Liver (tissue), 7 donors: ENCODE measurements at regions not wholly inside any gene's neighbourhood (a gene's known extent, or its start where the extent isn't known, plus 50 kb on each side); places are given as distances from the start of the nearest gene placed in this dataset.

ENCODE experiments used
- DNase-seq: peaks from one replicate; pipeline ENCODE4 v3.0.0-alpha.2; 2017; ENCODE audit warnings: low spot score
- H3K27ac ChIP-seq, 2 donors: one replicate each; pipeline ENCODE4 v1.7.0; 2013; ENCODE audit warnings: inconsistent platforms in 2 of 2, low read length in 2 of 2, control low read depth in 1 of 2, low read depth in 1 of 2, mild to moderate bottlenecking in 1 of 2
- H3K27me3 ChIP-seq, 4 donors: one replicate each; pipeline versions ENCODE4 v1.6.1 to v1.7.0; 2013; ENCODE audit warnings: low read length in 3 of 4, inconsistent platforms in 1 of 4, mild to moderate bottlenecking in 1 of 4, moderate library complexity in 1 of 4; ENCODE audit not compliant: control insufficient read depth in 4 of 4, insufficient read depth in 4 of 4
- H3K36me3 ChIP-seq, 4 donors: one replicate each; pipeline versions ENCODE4 v1.6.1 to v1.7.0; 2013; ENCODE audit warnings: low read length in 3 of 4, mild to moderate bottlenecking in 3 of 4, low read depth in 1 of 4, moderate library complexity in 1 of 4; ENCODE audit not compliant: control insufficient read depth in 4 of 4, insufficient read depth in 3 of 4
- H3K4me1 ChIP-seq, 4 donors: one replicate each; pipeline versions ENCODE4 v1.6.1 to v1.7.0; 2013; ENCODE audit warnings: low read length in 3 of 4, mild to moderate bottlenecking in 3 of 4, moderate library complexity in 1 of 4; ENCODE audit not compliant: control insufficient read depth in 4 of 4, insufficient read depth in 4 of 4
- H3K4me3 ChIP-seq, 3 donors: one replicate each; pipeline versions ENCODE4 v1.6.1 to v1.7.0; 2013; ENCODE audit warnings: low read length in 3 of 3, control low read depth in 1 of 3, low read depth in 1 of 3, mild to moderate bottlenecking in 1 of 3
- H3K9ac ChIP-seq, 2 donors: one replicate each; pipeline ENCODE4 v1.7.0; 2013; ENCODE audit warnings: low read length in 2 of 2, mild to moderate bottlenecking in 2 of 2, moderate library complexity in 2 of 2, control low read depth in 1 of 2, low read depth in 1 of 2
- H3K9me3 ChIP-seq, 4 donors: one replicate each; pipeline versions ENCODE4 v1.6.1 to v1.7.0; 2013; ENCODE audit warnings: low read length in 3 of 4; ENCODE audit not compliant: control insufficient read depth in 4 of 4
- ATF3 ChIP-seq: IDR thresholded peaks from 2 replicates; pipeline ENCODE4 v1.6.1; 2016; ENCODE audit warnings: antibody characterized with exemption
- EGR1 ChIP-seq, 2 donors: IDR thresholded peaks; 2 replicates each; pipeline ENCODE4 v1.6.1; 2016 to 2018; ENCODE audit warnings: antibody characterized with exemption in 2 of 2, low read depth in 2 of 2
- FOXA1 ChIP-seq: IDR thresholded peaks from 2 replicates; pipeline ENCODE4 v1.6.1; 2016; ENCODE audit warnings: antibody characterized with exemption
- FOXA2 ChIP-seq: IDR thresholded peaks from 2 replicates; pipeline ENCODE4 v1.6.1; 2016; ENCODE audit warnings: antibody characterized with exemption
- GABPA ChIP-seq, 2 donors: IDR thresholded peaks in 1 of 2; conservative IDR thresholded peaks in 1 of 2; 2 replicates each; pipeline ENCODE4 v1.6.1; 2016; ENCODE audit warnings: antibody characterized with exemption in 2 of 2, mild to moderate bottlenecking in 1 of 2, moderate library complexity in 1 of 2
- HNF4A ChIP-seq, 2 donors: conservative IDR thresholded peaks; 2 replicates each; pipeline ENCODE4 v1.6.1; 2016; ENCODE audit warnings: antibody characterized with exemption in 2 of 2, mild to moderate bottlenecking in 2 of 2
- JUND ChIP-seq, 2 donors: IDR thresholded peaks; 2 replicates each; pipeline ENCODE4 v1.6.1; 2016; ENCODE audit warnings: antibody characterized with exemption in 2 of 2
- MAX ChIP-seq: IDR thresholded peaks from 2 replicates; pipeline ENCODE4 v1.6.1; 2016; ENCODE audit warnings: antibody characterized with exemption
- NR2F2 ChIP-seq: IDR thresholded peaks from 2 replicates; pipeline ENCODE4 v1.6.1; 2016; ENCODE audit warnings: antibody characterized with exemption
- RAD21 ChIP-seq, 2 donors: IDR thresholded peaks; 2 replicates each; pipeline ENCODE4 v1.6.1; 2016; ENCODE audit warnings: antibody characterized with exemption in 2 of 2, mild to moderate bottlenecking in 2 of 2
- REST ChIP-seq: IDR thresholded peaks from 2 replicates; pipeline ENCODE4 v1.6.1; 2016; ENCODE audit warnings: antibody characterized with exemption, mild to moderate bottlenecking
- RXRA ChIP-seq, 2 donors: IDR thresholded peaks; 2 replicates each; pipeline ENCODE4 v1.6.1; 2017 to 2018; ENCODE audit warnings: antibody characterized with exemption in 2 of 2, mild to moderate bottlenecking in 1 of 2
- SP1 ChIP-seq: IDR thresholded peaks from 2 replicates; pipeline ENCODE4 v1.6.1; 2018; ENCODE audit warnings: antibody characterized with exemption, mild to moderate bottlenecking
- TAF1 ChIP-seq: conservative IDR thresholded peaks from 2 replicates; pipeline ENCODE4 v1.6.1; 2016; ENCODE audit warnings: antibody characterized with exemption, mild to moderate bottlenecking
- YY1 ChIP-seq: IDR thresholded peaks from 2 replicates; pipeline ENCODE4 v1.6.1; 2016; ENCODE audit warnings: antibody characterized with exemption, mild to moderate bottlenecking
- ZBTB33 ChIP-seq: IDR thresholded peaks from 2 replicates; pipeline ENCODE4 v1.6.1; 2016; ENCODE audit warnings: antibody characterized with exemption
- WGBS: extraction: QIAGEN DNeasy Blood & Tissue Kit; methylation state at CpG from one replicate; pipeline ENCODE4 v1.1.7; 2013; 5-methylcytosine and 5-hydroxymethylcytosine counted together
- donor health status: healthy.
- donor health status: healthy.
- donor health status: healthy.
- donor health status: healthy.

GRCh38 chr4:181604546-181604945, 638.7 kb upstream of the TENM3 start:
- no peak for DNase-seq
- H3K9me3 ChIP-seq: no peaks in the 10 kb centered on the region
- no peaks in the 10 kb centered on the region for H3K36me3 ChIP-seq
- no peak overlapping the region for H3K4me3 ChIP-seq
- no peaks in the 10 kb centered on the region for H3K4me1 ChIP-seq
- peaks cover 0 to 11% (median 0%) of the 10 kb centered on the region in 4 donors for H3K27me3 ChIP-seq
- H3K9ac ChIP-seq: no peak overlapping the region
- TF ChIP-seq RXRA (IDR thresholded peaks at IDR 0.05) (no peak), RAD21 (IDR thresholded peaks at IDR 0.05) (no peak), MAX (no peak), REST (no peak), HNF4A (conservative IDR thresholded peaks at IDR 0.05) (no peak), FOXA2 (no peak), ATF3 (no peak), TAF1 (no peak), FOXA1 (no peak), YY1 (no peak), JUND (IDR thresholded peaks at IDR 0.05) (no peak), ZBTB33 (no peak), GABPA (IDR thresholded peaks at IDR 0.05 in 1 of 2, conservative IDR thresholded peaks at IDR 0.05 in 1 of 2) (no peak), EGR1 (IDR thresholded peaks at IDR 0.05; ENCODE audit: low read depth in 2 of 2) (no peak), NR2F2 (no peak), SP1 (no peak)
- 61% methylated on average over 4 of the region's 4 CpGs for WGBS
- no peak overlapping the region for H3K27ac ChIP-seq

GRCh38 chr4:181606300-181606699, 636.9 kb upstream of the TENM3 start:
- TF ChIP-seq ATF3: no peak
- TF ChIP-seq SP1: no peak
- no peak for TF ChIP-seq FOXA2
- TF ChIP-seq NR2F2: no peak
- TF ChIP-seq RAD21 (IDR thresholded peaks at IDR 0.05): no peak
- Histone ChIP-seq H3K4me3 (no peak overlapping the region), H3K9me3 (no peaks in the 10 kb centered on the region), H3K27me3 (peaks cover 0 to 5% (median 0%) of the 10 kb centered on the region in 4 donors), H3K27ac (no peak overlapping the region), H3K36me3 (no peaks in the 10 kb centered on the region), H3K9ac (no peak overlapping the region), H3K4me1 (no peaks in the 10 kb centered on the region)
- WGBS: 37% methylated on average over 1 of the region's 1 CpG
- no peak for DNase-seq
